Ovary (tissue), 7 donors: ENCODE measurements at regions not wholly inside any gene's neighbourhood (a gene's known extent, or its start where the extent isn't known, plus 50 kb on each side); places are given as distances from the start of the nearest gene placed in this dataset.

Source experiments
- DNase-seq, 5 donors: peaks; one replicate each; pipeline ENCODE4 v3.0.0-alpha.2; 2019 to 2020
- H3K27ac ChIP-seq, 2 donors: fragments of 200-600 bp; one replicate each; pipeline versions ENCODE4 v1.5.1 to v1.8.0; 2019 to 2022
- H3K27me3 ChIP-seq: fragments of 200-600 bp; one replicate; pipeline ENCODE4 v1.8.0; 2022
- H3K36me3 ChIP-seq: fragments of 200-600 bp; sonication (generic); one replicate; pipeline ENCODE4 v1.5.1; 2019
- H3K4me1 ChIP-seq: one replicate; pipeline ENCODE4 v1.8.1; 2013; ENCODE audit warnings: mild to moderate bottlenecking, moderate library complexity; ENCODE audit not compliant: insufficient read depth
- H3K4me3 ChIP-seq: fragments of 200-600 bp; sonication (generic); one replicate; pipeline ENCODE4 v1.5.1; 2017
- H3K9me3 ChIP-seq, 2 donors: fragments of 200-600 bp in 1 of 2; sonication (generic) in 1 of 2; one replicate each; pipeline versions ENCODE4 v1.5.1 to v1.8.1; 2013 to 2019; ENCODE audit warnings: mild to moderate bottlenecking in 1 of 2, moderate library complexity in 1 of 2
- CTCF ChIP-seq, 3 donors: fragments of 450-650 bp in 2 of 3; fragments of 200-600 bp in 1 of 3; IDR thresholded peaks; one replicate each; pipeline versions ENCODE4 v1.5.1 to v1.8.0; 2016 to 2022; ENCODE audit warnings: antibody characterized with exemption in 3 of 3, mild to moderate bottlenecking in 1 of 3
- EP300 ChIP-seq: sonication (generic); formaldehyde crosslinking; IDR thresholded peaks from one replicate; pipeline ENCODE4 v1.6.1; 2017; ENCODE audit warnings: antibody characterized with exemption
- POLR2A ChIP-seq: fragments of 450-650 bp; IDR thresholded peaks from one replicate; pipeline ENCODE4 v1.6.1; 2017; ENCODE audit warnings: antibody characterized with exemption, mild to moderate bottlenecking, moderate library complexity
- WGBS, 3 donors: extraction: QIAGEN DNeasy Blood & Tissue Kit in 1 of 3; methylation state at CpG; one replicate each; pipeline versions ENCODE4 v1.1.5 to v1.1.7; 2013 to 2017; 5-methylcytosine and 5-hydroxymethylcytosine counted together
- intact Hi-C, 4 donors: fragments of 100-400 bp; cut with DNase I; formaldehyde crosslinking; loops; one replicate each; pipeline versions ENCODE4 v1.11.0 to v1.15.1; 2022 to 2023
- donor health status: DM: no; HTN: no; CAD: no; lungs with moderate emphysema.
- donor health status: DM: no; HTN: no; CAD: no.
- donor health status: Bipolar disorder and iron deficiency.
- donor health status: DM: no; HTN: no; CAD: no.
- donor health status: DM: yes; HTN: yes; CAD: no.

GRCh38 chr6:164856138-164856537, 453.3 kb downstream of the C6orf118 start:
- TF ChIP-seq POLR2A (no peak), EP300 (no peak), CTCF (IDR thresholded peaks at IDR 0.05) (no peak)
- H3K4me1 ChIP-seq: no peaks in the 10 kb centered on the region
- intact Hi-C loops: no loop called here
- 54 to 68% (median 58%) methylated on average over 8 of the region's 8 CpGs for WGBS, 3 donors
- no peak overlapping the region for H3K4me3 ChIP-seq
- H3K36me3 ChIP-seq: no peaks in the 10 kb centered on the region
- no peak overlapping the region for H3K27ac ChIP-seq
- H3K9me3 ChIP-seq: no peaks in the 10 kb centered on the region
- H3K27me3 ChIP-seq: no peaks in the 10 kb centered on the region
- no peak for DNase-seq

GRCh38 chr6:164855281-164855680, 454.1 kb downstream of the C6orf118 start:
- intact Hi-C loops: no loop called here
- DNase-seq: no peak
- Histone ChIP-seq H3K4me1 (no peaks in the 10 kb centered on the region), H3K4me3 (no peak overlapping the region), H3K27me3 (no peaks in the 10 kb centered on the region), H3K27ac (no peak overlapping the region), H3K9me3 (no peaks in the 10 kb centered on the region), H3K36me3 (no peaks in the 10 kb centered on the region)
- WGBS, 3 donors: 21 to 39% (median 27%) methylated on average over 1 of the region's 1 CpG
- TF ChIP-seq EP300: no peak
- no peak for TF ChIP-seq CTCF (IDR thresholded peaks at IDR 0.05)
- no peak for TF ChIP-seq POLR2A

GRCh38 chr6:164854526-164854925, 454.9 kb downstream of the C6orf118 start:
- intact Hi-C loops: no loop called here

GRCh38 chr6:164845773-164846172, 463.6 kb downstream of the C6orf118 start:
- H3K36me3 ChIP-seq: no peaks in the 10 kb centered on the region
- H3K27me3 ChIP-seq: peaks cover 3% of the 10 kb centered on the region
- H3K4me3 ChIP-seq: no peak overlapping the region
- H3K4me1 ChIP-seq: no peaks in the 10 kb centered on the region
- 54 to 76% (median 70%) methylated on average over 1 of the region's 1 CpG for WGBS, 3 donors
- no peaks in the 10 kb centered on the region for H3K9me3 ChIP-seq
- TF ChIP-seq EP300 (no peak), CTCF (IDR thresholded peaks at IDR 0.05) (no peak), POLR2A (no peak)
- H3K27ac ChIP-seq: no peak overlapping the region
- DNase-seq: no peak
- intact Hi-C loops: no loop called here

More at GRCh38 chr6:164854526-164854925, 454.9 kb downstream of the C6orf118 start:
- Histone ChIP-seq H3K27ac (no peak overlapping the region), H3K27me3 (no peaks in the 10 kb centered on the region), H3K4me1 (no peaks in the 10 kb centered on the region), H3K4me3 (no peak overlapping the region), H3K9me3 (no peaks in the 10 kb centered on the region), H3K36me3 (no peaks in the 10 kb centered on the region)
- DNase-seq: no peak
- no peak for TF ChIP-seq CTCF (IDR thresholded peaks at IDR 0.05)
- TF ChIP-seq EP300: no peak
- no peak for TF ChIP-seq POLR2A

- Histone ChIP-seq H3K36me3 (no peaks in the 10 kb centered on the region), H3K4me3 (no peak overlapping the region), H3K27me3 (peaks cover 3% of the 10 kb centered on the region), H3K27ac (no peak overlapping the region), H3K4me1 (no peaks in the 10 kb centered on the region), H3K9me3 (no peaks in the 10 kb centered on the region)
- 79 to 94% (median 92%) methylated on average over 1 of the region's 1 CpG for WGBS, 3 donors
- DNase-seq: no peak
- no peak for TF ChIP-seq POLR2A
- no peak for TF ChIP-seq CTCF (IDR thresholded peaks at IDR 0.05)
- no peak for TF ChIP-seq EP300
- intact Hi-C loops: no loop called here
These were observed 467.3 kb downstream of the C6orf118 start for GRCh38 chr6:164842085-164842484.
